PC-3 (cell line): ENCODE measurements at regions not wholly inside any gene's neighbourhood (a gene's known extent, or its start where the extent isn't known, plus 50 kb on each side); places are given as distances from the start of the nearest gene placed in this dataset.
A peak's percentile ranks its signal among the peaks of the same experiment; 100 is the strongest.

Experiments used
- ATAC-seq: fragments of 200-7000 bp; cut with Tn5 transposase; 2 replicates; pipeline ENCODE4 v1.9.1; 2020; ENCODE audit warnings: mild to moderate bottlenecking, moderate library complexity
- BruUV-seq: library from RNA; stranded (reverse); fragments of 400-500 nt; replicated peaks from 2 replicates; lab custom pipeline; 2021; lab: Mats Ljungman, UMichigan
- CTCF ChIA-PET: fragments of 300-600 bp; sonication (Branson Sonifier 250); formaldehyde crosslinking; loops from one replicate; lab custom pipeline; 2022; ENCODE audit warnings: antibody characterized with exemption; lab: Charles Lee
- POLR2A ChIA-PET: fragments of 300-600 bp; sonication (Branson Sonifier 250); formaldehyde crosslinking; loops from one replicate; lab custom pipeline; 2022; ENCODE audit warnings: antibody characterized with exemption; ENCODE audit not compliant: unreplicated experiment; lab: Charles Lee
- DNase-seq: peaks from one replicate; pipeline ENCODE4 v3.0.0-alpha.2; 2015
- H2AFZ ChIP-seq: fragments of 300-600 bp; sonication (generic); 2 replicates; pipeline ENCODE4 v1.6.0; 2016; ENCODE audit warnings: antibody characterized with exemption, low read length
- H3F3A ChIP-seq: fragments of 300-600 bp; sonication (generic); one replicate; pipeline ENCODE4 v1.6.0; 2017; ENCODE audit warnings: antibody characterized with exemption, low read length, control low read depth, mild to moderate bottlenecking; ENCODE audit not compliant: unreplicated experiment
- H3K27ac ChIP-seq: fragments of 300-600 bp; sonication (generic); 2 replicates; pipeline ENCODE4 v1.5.1; 2016; ENCODE audit warnings: mild to moderate bottlenecking, low read length
- H3K27me3 ChIP-seq: fragments of 300-600 bp; sonication (generic); 2 replicates; pipeline ENCODE4 v1.6.1; 2016; ENCODE audit warnings: low read length, mixed read lengths
- H3K36me3 ChIP-seq: fragments of 300-600 bp; sonication (generic); 2 replicates; pipeline ENCODE4 v1.6.1; 2016; ENCODE audit warnings: low read depth, mixed run types, low read length, mixed read lengths
- H3K4me1 ChIP-seq: fragments of 300-600 bp; sonication (generic); 2 replicates; pipeline ENCODE4 v1.5.1; 2016; ENCODE audit warnings: low read length; ENCODE audit not compliant: insufficient read depth
- H3K4me2 ChIP-seq: fragments of 300-600 bp; sonication (generic); 2 replicates; pipeline ENCODE4 v1.6.0; 2016; ENCODE audit warnings: low read length
- H3K4me3 ChIP-seq: fragments of 300-600 bp; sonication (generic); 2 replicates; pipeline ENCODE4 v1.5.1; 2016; ENCODE audit warnings: mild to moderate bottlenecking, low read length, mixed read lengths
- H3K79me2 ChIP-seq: fragments of 300-600 bp; sonication (generic); 2 replicates; pipeline ENCODE4 v1.6.1; 2017; ENCODE audit warnings: low read length, mixed read lengths
- H3K9ac ChIP-seq: fragments of 300-600 bp; sonication (generic); 2 replicates; pipeline ENCODE4 v1.6.0; 2016; ENCODE audit warnings: mild to moderate bottlenecking, low read length
- H3K9me2 ChIP-seq: fragments of 300-600 bp; sonication (generic); replicated peaks from 2 replicates; pipeline ENCODE4 v1.6.1; 2016; ENCODE audit warnings: mixed run types, low read length, mixed read lengths
- H3K9me3 ChIP-seq: fragments of 300-600 bp; sonication (generic); 2 replicates; pipeline ENCODE4 v1.6.1; 2016; ENCODE audit warnings: low read length, mixed read lengths
- H4K20me1 ChIP-seq: fragments of 300-600 bp; sonication (generic); 2 replicates; pipeline ENCODE4 v1.6.1; 2016; ENCODE audit warnings: low read length, mixed read lengths
- CTCF ChIP-seq: fragments of 300-600 bp; sonication (generic); conservative IDR thresholded peaks from 2 replicates; pipeline ENCODE4 v1.5.1; 2017; ENCODE audit warnings: antibody characterized with exemption, low read depth, mild to moderate bottlenecking, low read length
- EZH2 ChIP-seq: fragments of 300-600 bp; sonication (generic); IDR thresholded peaks from one replicate; pipeline ENCODE4 v1.6.1; 2017; ENCODE audit warnings: antibody characterized with exemption, mild to moderate bottlenecking, low read length; ENCODE audit not compliant: unreplicated experiment
- EZH2phosphoT487 ChIP-seq: fragments of 300-600 bp; sonication (generic); IDR thresholded peaks from 2 replicates; pipeline ENCODE4 v1.6.1; 2018; ENCODE audit warnings: mild to moderate bottlenecking, antibody characterized with exemption, low read length, borderline replicate concordance
- intact Hi-C: fragments of 100-400 bp; cut with micrococcal nuclease; formaldehyde crosslinking; loops from 2 replicates; pipeline ENCODE4 v1.9.0; 2023

- no peaks in the 10 kb centered on the region for H3K27me3 ChIP-seq
- no peak for ATAC-seq
- POLR2A ChIA-PET = no interaction called here
These were observed 257.2 kb downstream of the DLL1 start for GRCh38 chr6:170033666-170034065.

GRCh38 chr6:170032706-170033309, 258.1 kb downstream of the DLL1 start:
- H3K36me3 ChIP-seq = no peaks in the 10 kb centered on the region
- no peaks in the 10 kb centered on the region for H3K9me2 ChIP-seq
- H3K79me2 ChIP-seq = no peaks in the 10 kb centered on the region
- intact Hi-C loops = no loop called here
- peaks cover 18% of the 10 kb centered on the region for H3K4me1 ChIP-seq
- H2AFZ ChIP-seq = no peak overlapping the region
- H3K27ac ChIP-seq = no peak overlapping the region
- POLR2A ChIA-PET = no interaction called here
- no peak for TF ChIP-seq EZH2phosphoT487
- TF ChIP-seq EZH2 = no peak
- no peak for TF ChIP-seq CTCF
- DNase-seq = no peak
- no peak for ATAC-seq
- no peaks in the 10 kb centered on the region for H4K20me1 ChIP-seq
- no TSS peak for BruUV-seq
- H3F3A ChIP-seq = no peaks in the 10 kb centered on the region
- no peak overlapping the region for H3K9ac ChIP-seq
- H3K4me3 ChIP-seq = no peak overlapping the region
- CTCF ChIA-PET = no interaction called here
- no peaks in the 10 kb centered on the region for H3K27me3 ChIP-seq
- H3K9me3 ChIP-seq = no peaks in the 10 kb centered on the region
- no peak overlapping the region for H3K4me2 ChIP-seq

More at GRCh38 chr6:170033666-170034065, 257.2 kb downstream of the DLL1 start:
- Histone ChIP-seq H3K4me2 (no peak overlapping the region), H3K9me3 (no peaks in the 10 kb centered on the region), H3F3A (no peaks in the 10 kb centered on the region), H4K20me1 (no peaks in the 10 kb centered on the region), H3K4me1 (peaks cover 17% of the 10 kb centered on the region), H3K36me3 (no peaks in the 10 kb centered on the region), H3K27ac (no peak overlapping the region), H3K4me3 (no peak overlapping the region), H3K9me2 (no peaks in the 10 kb centered on the region), H2AFZ (no peak overlapping the region), H3K79me2 (no peaks in the 10 kb centered on the region), H3K9ac (no peak overlapping the region)
- no TSS peak for BruUV-seq
- TF ChIP-seq CTCF (no peak), EZH2 (no peak), EZH2phosphoT487 (no peak)
- intact Hi-C loops = no loop called here
- no peak for DNase-seq
- CTCF ChIA-PET = no interaction called here

- H3K9ac ChIP-seq = no peak overlapping the region
- ATAC-seq = no peak
- CTCF ChIA-PET = no interaction called here
These were observed 258.7 kb downstream of the DLL1 start for GRCh38 chr6:170032197-170032596.

More at GRCh38 chr6:170032197-170032596, 258.7 kb downstream of the DLL1 start:
- POLR2A ChIA-PET = no interaction called here
- H3K9me2 ChIP-seq = no peaks in the 10 kb centered on the region
- no peaks in the 10 kb centered on the region for H3K79me2 ChIP-seq
- H3K9me3 ChIP-seq = no peaks in the 10 kb centered on the region
- 0 out of 2 replicates have a peak overlapping the region, but pooled peaks have one; percentile 11 for H3K27ac ChIP-seq
- H2AFZ ChIP-seq = no peak overlapping the region
- intact Hi-C loops = no loop called here
- no peaks in the 10 kb centered on the region for H3K36me3 ChIP-seq
- H3K4me1 ChIP-seq = peaks cover 24% of the 10 kb centered on the region
- H4K20me1 ChIP-seq = no peaks in the 10 kb centered on the region
- no peaks in the 10 kb centered on the region for H3K27me3 ChIP-seq
- H3K4me2 ChIP-seq = no peak overlapping the region
- TF ChIP-seq CTCF (no peak), EZH2 (no peak), EZH2phosphoT487 (no peak)
- H3F3A ChIP-seq = no peaks in the 10 kb centered on the region
- no peak for DNase-seq
- no peak overlapping the region for H3K4me3 ChIP-seq
- BruUV-seq = no TSS peak
